Tibial nerve (tissue), 4 donors: ENCODE measurements at regions not wholly inside any gene's neighbourhood (a gene's known extent, or its start where the extent isn't known, plus 50 kb on each side); places are given as distances from the start of the nearest gene placed in this dataset.

Source experiments
- CTCF ChIP-seq, 5 experiments: fragments of 200-600 bp in 3 of 5; fragments of 450-650 bp in 2 of 5; sonication (generic) in 3 of 5; IDR thresholded peaks; one replicate each; pipeline ENCODE4 v1.5.1; 2016 to 2019; ENCODE audit warnings: antibody characterized with exemption in 5 of 5, mild to moderate bottlenecking in 3 of 5, moderate library complexity in 2 of 5
- EP300 ChIP-seq, 2 donors: sonication (generic); formaldehyde crosslinking; IDR thresholded peaks; one replicate each; pipeline ENCODE4 v1.6.1; 2017; ENCODE audit warnings: antibody characterized with exemption in 2 of 2, mild to moderate bottlenecking in 1 of 2
- POLR2A ChIP-seq, 2 donors: fragments of 450-650 bp; IDR thresholded peaks; one replicate each; pipeline ENCODE4 v1.6.1; 2017; ENCODE audit warnings: antibody characterized with exemption in 2 of 2, mild to moderate bottlenecking in 2 of 2, moderate library complexity in 2 of 2

DNA sequence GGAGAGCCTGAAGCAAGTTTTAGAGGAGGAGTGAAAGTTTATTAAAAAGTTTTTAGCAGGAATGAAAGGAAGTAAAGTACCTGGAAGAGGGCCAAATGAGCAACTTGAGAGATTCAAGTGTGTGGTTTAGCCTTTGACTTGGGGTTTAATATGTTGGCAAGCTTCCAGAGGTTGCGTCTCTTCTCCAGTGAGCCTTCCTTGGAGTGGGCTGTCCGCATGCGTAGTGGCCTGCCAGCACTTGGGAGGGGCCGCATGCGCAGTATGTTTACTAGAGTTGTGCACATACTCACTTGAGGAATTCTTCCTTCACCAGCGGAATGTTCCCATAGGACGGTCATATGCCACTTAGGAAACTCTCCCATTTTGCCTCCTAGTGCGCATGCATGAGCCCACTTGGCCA is 235.2 kb downstream of the ALDH8A1 start:
- TF ChIP-seq CTCF (IDR thresholded peaks at IDR 0.05) (no peak), POLR2A (IDR thresholded peaks at IDR 0.05) (no peak), EP300 (IDR thresholded peaks at IDR 0.05) (no peak)
